ENCODE measurements at regions not wholly inside any gene's neighbourhood (a gene's known extent, or its start where the extent isn't known, plus 50 kb on each side); places are given as distances from the start of the nearest gene placed in this dataset. TPM values are rescaled to one million over a fixed set of nuclear protein-coding genes. Genes with fewer than 3 reads are reported as not detected.

DNA sequence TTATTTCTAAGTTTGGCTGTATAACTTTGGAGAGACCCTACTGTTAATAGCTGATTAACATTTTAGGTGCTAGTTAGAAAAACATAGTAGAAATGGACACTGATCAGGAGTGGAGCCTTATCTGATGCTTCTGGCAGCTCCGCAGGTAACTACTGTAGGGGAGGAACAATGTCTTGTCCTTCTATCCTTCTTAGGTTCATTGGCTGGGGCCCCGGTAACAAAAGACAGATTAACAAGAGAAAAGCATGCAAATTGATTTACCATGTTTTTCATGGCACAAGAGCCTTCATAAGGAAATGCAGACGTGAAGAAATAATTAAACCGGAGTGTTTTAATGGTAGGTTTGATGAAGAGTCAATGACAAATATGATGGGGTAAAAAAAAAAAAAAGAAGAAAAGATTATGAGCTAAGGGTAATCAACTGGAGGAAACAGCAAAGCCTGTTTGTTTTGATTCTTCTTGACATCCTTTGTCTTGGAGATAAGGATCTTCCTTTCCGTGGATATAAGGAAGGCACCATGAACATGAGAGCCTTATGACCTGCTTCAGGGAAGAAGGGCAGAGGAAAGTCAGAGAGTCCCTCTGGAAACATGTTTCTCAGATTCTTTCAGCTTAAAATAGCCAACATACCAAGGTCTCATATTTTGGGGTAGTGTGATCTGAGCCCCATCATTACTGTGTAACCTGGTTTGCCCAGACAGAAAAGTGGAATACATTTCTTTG is 62.4 kb upstream of the GCFC2 start:
- H3K4me1 ChIP-seq (ENCODE audit: control insufficient read depth, low read depth, low read length), result no peaks in the 10 kb centered on the region

DNA sequence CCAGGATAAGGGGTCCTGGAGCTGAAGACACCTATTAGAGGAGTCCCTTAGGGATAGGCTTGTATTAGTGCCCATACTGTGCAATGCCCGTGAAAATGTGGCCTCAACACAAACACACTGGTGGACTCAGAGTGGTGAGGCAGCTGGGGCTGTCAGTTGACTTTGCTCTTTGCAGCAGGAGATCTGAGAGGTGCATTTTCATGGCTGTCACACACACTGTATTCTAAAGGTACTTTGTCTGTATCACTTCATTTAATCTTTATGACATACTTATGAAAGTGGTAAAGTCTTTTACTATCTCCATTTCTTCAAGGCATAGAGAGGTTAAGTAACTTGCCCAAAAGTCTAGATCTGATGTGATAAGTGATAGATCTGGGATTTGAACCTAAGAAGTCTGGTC is 55.1 kb upstream of the GCFC2 start:
- Histone ChIP-seq H4K8ac (ENCODE audit: low read depth, low read length) (no peak overlapping the region), H2BK15ac (replicated peaks; ENCODE audit: low read depth) (no peak overlapping the region), H3K79me1 (ENCODE audit: low read length) (no peaks in the 10 kb centered on the region), H3K36me3 (ENCODE audit: control insufficient read depth, insufficient read depth, low read length) (no peaks in the 10 kb centered on the region), H3K79me2 (ENCODE audit: control insufficient read depth, insufficient read depth, low read length) (no peaks in the 10 kb centered on the region), H3K4me2 (ENCODE audit: low read length) (no peak overlapping the region), H2AK5ac (ENCODE audit: low read length) (no peak overlapping the region), H3K4me1 (ENCODE audit: control insufficient read depth, low read depth, low read length) (no peaks in the 10 kb centered on the region), H3K4me3 (ENCODE audit: low read length) (no peak overlapping the region), H3K18ac (ENCODE audit: low read length) (no peak overlapping the region), H3K4ac (ENCODE audit: low read depth, low read length) (no peak overlapping the region), H2BK120ac (ENCODE audit: low read depth, low read length) (no peak overlapping the region), H3K56ac (ENCODE audit: low read length) (no peak overlapping the region), H3K23ac (ENCODE audit: low read length) (no peak overlapping the region), H3K9ac (ENCODE audit: low read length) (no peak overlapping the region), H4K5ac (ENCODE audit: low read length) (no peak overlapping the region), H3K27ac (ENCODE audit: low read depth, low read length) (no peak overlapping the region), H3K27me3 (ENCODE audit: insufficient read depth, low read length, poor library complexity) (no peaks in the 10 kb centered on the region), H2BK5ac (ENCODE audit: low read length) (no peak overlapping the region)
- DNase-seq, result no peak
- WGBS (ENCODE audit: extremely low coverage, insufficient coverage, low lambda C conversion rate), result no CpG with 5 or more reads among the region's 1 CpG

More for the DNA sequence above, 62.4 kb upstream of the GCFC2 start:
- no peak overlapping the region for H3K4me3 ChIP-seq (ENCODE audit: low read length)
- peak; percentile 18 for DNase-seq
- H3K79me2 ChIP-seq (ENCODE audit: control insufficient read depth, insufficient read depth, low read length), result no peaks in the 10 kb centered on the region
- no peak overlapping the region for H3K56ac ChIP-seq (ENCODE audit: low read length)
- H3K9ac ChIP-seq (ENCODE audit: low read length), result no peak overlapping the region
- H4K8ac ChIP-seq (ENCODE audit: low read depth, low read length), result no peak overlapping the region
- no peak overlapping the region for H2BK15ac ChIP-seq (replicated peaks; ENCODE audit: low read depth)
- no peak overlapping the region for H2AK5ac ChIP-seq (ENCODE audit: low read length)
- no peak overlapping the region for H3K4ac ChIP-seq (ENCODE audit: low read depth, low read length)
- H3K4me2 ChIP-seq (ENCODE audit: low read length), result no peak overlapping the region
- no peak overlapping the region for H2BK5ac ChIP-seq (ENCODE audit: low read length)
- no peaks in the 10 kb centered on the region for H3K79me1 ChIP-seq (ENCODE audit: low read length)
- H3K23ac ChIP-seq (ENCODE audit: low read length), result no peak overlapping the region
- WGBS (ENCODE audit: extremely low coverage, insufficient coverage, low lambda C conversion rate), result 100% methylated on average over 1 of the region's 5 CpGs
- no peaks in the 10 kb centered on the region for H3K36me3 ChIP-seq (ENCODE audit: control insufficient read depth, insufficient read depth, low read length)
- H3K27me3 ChIP-seq (ENCODE audit: insufficient read depth, low read length, poor library complexity), result no peaks in the 10 kb centered on the region
- no peak overlapping the region for H3K18ac ChIP-seq (ENCODE audit: low read length)
- H4K5ac ChIP-seq (ENCODE audit: low read length), result no peak overlapping the region
- no peak overlapping the region for H3K27ac ChIP-seq (ENCODE audit: low read depth, low read length)
- H2BK120ac ChIP-seq (ENCODE audit: low read depth, low read length), result no peak overlapping the region

DNA sequence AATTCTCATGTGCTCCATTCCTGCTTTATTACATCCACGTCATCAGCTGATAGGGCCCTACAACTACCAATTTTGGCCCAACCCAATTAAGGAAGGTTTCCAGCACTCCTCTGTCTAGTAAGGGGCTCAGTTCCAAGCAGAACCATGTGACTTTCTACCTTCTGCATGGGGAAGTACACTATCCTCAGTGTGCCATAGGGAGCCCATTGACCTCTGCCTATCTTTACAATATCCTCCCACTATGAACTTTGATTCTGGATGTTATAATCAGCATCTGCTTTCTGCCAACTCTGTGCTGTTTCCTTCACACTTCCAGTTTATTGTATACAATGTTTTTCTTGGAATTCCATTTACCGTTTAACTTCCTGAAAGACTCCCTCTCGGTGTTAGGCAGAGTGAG is 53.9 kb upstream of the GCFC2 start:
- H2BK5ac ChIP-seq (ENCODE audit: low read length), result no peak overlapping the region
- H2BK15ac ChIP-seq (replicated peaks; ENCODE audit: low read depth), result no peak overlapping the region
- no peak overlapping the region for H3K56ac ChIP-seq (ENCODE audit: low read length)
- H3K27ac ChIP-seq (ENCODE audit: low read depth, low read length), result no peak overlapping the region
- no peak overlapping the region for H3K4ac ChIP-seq (ENCODE audit: low read depth, low read length)
- H3K79me1 ChIP-seq (ENCODE audit: low read length), result no peaks in the 10 kb centered on the region
- no peak overlapping the region for H3K23ac ChIP-seq (ENCODE audit: low read length)
- no peak overlapping the region for H4K8ac ChIP-seq (ENCODE audit: low read depth, low read length)
- no peak overlapping the region for H3K18ac ChIP-seq (ENCODE audit: low read length)
- no peak overlapping the region for H4K5ac ChIP-seq (ENCODE audit: low read length)
- H3K4me3 ChIP-seq (ENCODE audit: low read length), result no peak overlapping the region
- H3K9ac ChIP-seq (ENCODE audit: low read length), result no peak overlapping the region
- H3K36me3 ChIP-seq (ENCODE audit: control insufficient read depth, insufficient read depth, low read length), result no peaks in the 10 kb centered on the region
- WGBS (ENCODE audit: extremely low coverage, insufficient coverage, low lambda C conversion rate), result no CpG with 5 or more reads among the region's 3 CpGs
- H2AK5ac ChIP-seq (ENCODE audit: low read length), result no peak overlapping the region
- no peaks in the 10 kb centered on the region for H3K27me3 ChIP-seq (ENCODE audit: insufficient read depth, low read length, poor library complexity)
- H3K4me2 ChIP-seq (ENCODE audit: low read length), result no peak overlapping the region
- DNase-seq, result no peak
- H3K4me1 ChIP-seq (ENCODE audit: control insufficient read depth, low read depth, low read length), result no peaks in the 10 kb centered on the region
- no peaks in the 10 kb centered on the region for H3K79me2 ChIP-seq (ENCODE audit: control insufficient read depth, insufficient read depth, low read length)
- no peak overlapping the region for H2BK120ac ChIP-seq (ENCODE audit: low read depth, low read length)

Small RNAs in the stretch of these regions (small RNA-seq; reads per million reads assigned to genes)
- gene RN7SKP164 (ENCODE audit: insufficient read depth), result not detected

Measured in mesendoderm (in vitro differentiated cells).